ENCODE measurements at regions not wholly inside any gene's neighbourhood (a gene's known extent, or its start where the extent isn't known, plus 50 kb on each side); places are given as distances from the start of the nearest gene placed in this dataset.

DNA sequence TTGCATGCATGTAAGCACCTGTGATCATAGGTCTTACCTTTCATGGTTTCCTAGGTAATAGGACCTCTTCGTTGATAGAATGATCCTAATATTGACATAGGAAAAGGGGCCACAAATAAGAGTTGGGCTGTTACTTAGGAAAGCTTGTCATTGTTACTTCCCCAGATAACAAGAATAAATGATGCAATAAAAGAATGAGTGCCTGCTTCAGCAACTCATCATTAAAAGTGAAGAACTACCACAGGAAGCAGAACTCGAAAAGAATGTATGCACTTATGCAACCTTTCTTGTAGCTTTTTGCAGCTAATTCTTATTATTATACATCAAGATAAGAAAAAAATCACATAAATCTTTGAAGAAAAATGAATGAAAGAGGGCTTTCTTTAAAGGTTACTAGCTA lies 548.6 kb downstream of the LTN1 start:
- TF ChIP-seq POLR2A (IDR thresholded peaks at IDR 0.05) (no peak), POLR2AphosphoS5 (IDR thresholded peaks at IDR 0.05) (no peak), EP300 (IDR thresholded peaks at IDR 0.05) (no peak)
- TF ChIP-seq, protein P1, sequence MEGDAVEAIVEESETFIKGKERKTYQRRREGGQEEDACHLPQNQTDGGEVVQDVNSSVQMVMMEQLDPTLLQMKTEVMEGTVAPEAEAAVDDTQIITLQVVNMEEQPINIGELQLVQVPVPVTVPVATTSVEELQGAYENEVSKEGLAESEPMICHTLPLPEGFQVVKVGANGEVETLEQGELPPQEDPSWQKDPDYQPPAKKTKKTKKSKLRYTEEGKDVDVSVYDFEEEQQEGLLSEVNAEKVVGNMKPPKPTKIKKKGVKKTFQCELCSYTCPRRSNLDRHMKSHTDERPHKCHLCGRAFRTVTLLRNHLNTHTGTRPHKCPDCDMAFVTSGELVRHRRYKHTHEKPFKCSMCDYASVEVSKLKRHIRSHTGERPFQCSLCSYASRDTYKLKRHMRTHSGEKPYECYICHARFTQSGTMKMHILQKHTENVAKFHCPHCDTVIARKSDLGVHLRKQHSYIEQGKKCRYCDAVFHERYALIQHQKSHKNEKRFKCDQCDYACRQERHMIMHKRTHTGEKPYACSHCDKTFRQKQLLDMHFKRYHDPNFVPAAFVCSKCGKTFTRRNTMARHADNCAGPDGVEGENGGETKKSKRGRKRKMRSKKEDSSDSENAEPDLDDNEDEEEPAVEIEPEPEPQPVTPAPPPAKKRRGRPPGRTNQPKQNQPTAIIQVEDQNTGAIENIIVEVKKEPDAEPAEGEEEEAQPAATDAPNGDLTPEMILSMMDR (IDR thresholded peaks at IDR 0.05) = no peak
- peaks cover 0 to 17% of the 10 kb centered on the region in 2 donors for H3K36me3 ChIP-seq
- H3K27me3 ChIP-seq = no peaks in the 10 kb centered on the region
- 60 to 94% methylated on average over 2 of the region's 2 CpGs for WGBS, 2 donors (ENCODE audit: low coverage in 1 of 2)
- H3K4me1 ChIP-seq = peaks cover 0 to 13% (median 0%) of the 10 kb centered on the region in 3 donors
- H3K4me3 ChIP-seq = no peak overlapping the region
- ATAC-seq = no peak
- H3K9me3 ChIP-seq = no peaks in the 10 kb centered on the region
- no peak overlapping the region for H3K27ac ChIP-seq

DNA sequence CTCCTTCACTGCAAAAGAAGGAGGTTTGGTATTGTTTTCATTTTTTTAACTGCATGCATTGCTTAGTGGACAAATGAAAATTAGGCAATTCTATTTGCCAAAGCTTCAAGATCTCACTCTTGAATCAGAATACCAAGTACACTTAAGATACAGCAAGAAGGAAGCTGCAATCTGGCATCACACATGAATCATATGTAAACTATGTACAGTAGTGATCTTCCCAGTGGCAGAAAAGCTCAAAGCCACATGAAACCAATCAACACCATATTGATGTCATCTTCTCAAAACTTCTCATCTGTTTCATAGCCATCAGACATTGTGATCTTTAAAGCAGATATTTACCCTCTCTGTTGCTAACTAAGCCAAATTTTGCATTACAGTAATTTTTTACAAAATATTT lies 550.1 kb downstream of the LTN1 start:
- Histone ChIP-seq H3K4me1 (peaks cover 0 to 13% (median 0%) of the 10 kb centered on the region in 3 donors), H3K4me3 (no peak overlapping the region), H3K36me3 (peaks cover 0 to 17% of the 10 kb centered on the region in 2 donors), H3K27ac (no peak overlapping the region), H3K27me3 (no peaks in the 10 kb centered on the region), H3K9me3 (no peaks in the 10 kb centered on the region)
- ATAC-seq = no peak
- TF ChIP-seq POLR2AphosphoS5 (IDR thresholded peaks at IDR 0.05) (no peak), EP300 (IDR thresholded peaks at IDR 0.05) (no peak), POLR2A (IDR thresholded peaks at IDR 0.05) (no peak)
- TF ChIP-seq, protein P1 (IDR thresholded peaks at IDR 0.05) = no peak

DNA sequence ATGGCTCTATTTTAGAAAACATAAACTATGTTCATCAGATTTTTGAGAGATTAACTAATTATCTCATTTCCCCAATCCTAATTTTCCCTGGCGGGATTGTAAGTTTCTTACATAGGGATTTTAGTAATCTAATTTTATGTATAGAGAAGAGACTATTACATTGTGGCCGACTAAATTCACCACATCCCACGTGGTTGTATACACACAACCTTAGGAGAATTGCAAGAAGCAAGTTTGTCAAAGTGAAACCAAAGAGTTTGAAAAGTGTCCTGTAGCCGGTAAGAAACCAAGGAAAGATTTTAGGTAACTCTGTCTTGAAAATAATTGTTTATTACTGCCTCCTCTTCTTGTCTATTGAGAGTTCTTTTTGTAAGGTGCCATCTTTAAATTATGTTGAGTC lies 550.6 kb downstream of the LTN1 start:
- WGBS, 2 donors (ENCODE audit: low coverage in 1 of 2) = 90 to 91% methylated on average over 3 to 4 of the region's 4 CpGs
- no peaks in the 10 kb centered on the region for H3K27me3 ChIP-seq
- no peak overlapping the region for H3K4me3 ChIP-seq
- TF ChIP-seq EP300 (IDR thresholded peaks at IDR 0.05) (no peak), POLR2AphosphoS5 (IDR thresholded peaks at IDR 0.05) (no peak), POLR2A (IDR thresholded peaks at IDR 0.05) (no peak)
- peaks cover 0 to 17% of the 10 kb centered on the region in 2 donors for H3K36me3 ChIP-seq
- no peaks in the 10 kb centered on the region for H3K9me3 ChIP-seq
- no peak for ATAC-seq
- no peak overlapping the region for H3K27ac ChIP-seq
- H3K4me1 ChIP-seq = peaks cover 0 to 13% (median 0%) of the 10 kb centered on the region in 3 donors

DNA sequence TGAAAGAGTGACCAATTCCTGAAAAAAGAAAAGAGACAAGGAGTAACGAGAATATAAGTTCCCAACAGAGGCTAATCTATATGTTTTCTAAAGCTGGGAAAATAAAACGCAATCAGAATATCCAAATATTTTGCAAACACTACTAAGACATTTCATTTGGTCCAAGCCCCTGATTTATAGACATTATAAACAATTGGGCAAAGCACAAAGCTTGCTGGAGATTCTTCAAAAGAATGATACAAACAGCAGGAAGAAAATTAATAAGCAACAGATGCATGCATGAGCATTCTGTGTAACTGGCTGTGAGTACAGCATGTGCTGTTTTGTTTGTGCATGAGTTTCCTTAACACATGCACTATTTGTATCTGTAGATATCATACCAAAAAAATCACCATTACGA lies 552.9 kb downstream of the LTN1 start:
- H3K27ac ChIP-seq = no peak overlapping the region

DNA sequence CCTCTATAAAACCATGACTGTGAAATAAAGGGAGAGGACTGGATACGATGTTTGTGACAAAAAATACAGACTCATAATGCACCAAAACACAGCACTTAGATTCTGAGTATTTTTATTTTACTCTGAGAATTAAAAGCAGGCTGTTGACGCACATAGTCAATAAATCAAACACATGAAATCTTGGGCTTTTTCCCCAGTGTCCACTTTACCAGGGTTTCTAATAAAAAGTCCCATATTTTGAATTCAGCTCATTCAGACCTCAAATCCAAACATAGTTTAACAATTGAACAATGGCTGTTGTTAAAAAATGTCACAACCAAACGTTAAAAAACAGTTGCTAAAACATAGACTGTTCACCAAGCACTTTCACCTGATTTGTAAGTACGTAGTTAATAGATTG lies 553.4 kb downstream of the LTN1 start:
- 57 to 62% methylated on average over 4 of the region's 4 CpGs for WGBS, 2 donors (ENCODE audit: low coverage in 1 of 2)
- no peak overlapping the region for H3K4me3 ChIP-seq
- H3K4me1 ChIP-seq = peaks cover 0 to 13% (median 0%) of the 10 kb centered on the region in 3 donors
- no peak for ATAC-seq
- no peak for TF ChIP-seq POLR2AphosphoS5 (IDR thresholded peaks at IDR 0.05)
- no peak for TF ChIP-seq EP300 (IDR thresholded peaks at IDR 0.05)
- TF ChIP-seq POLR2A (IDR thresholded peaks at IDR 0.05) = no peak
- TF ChIP-seq, protein P1 (IDR thresholded peaks at IDR 0.05) = no peak
- H3K9me3 ChIP-seq = no peaks in the 10 kb centered on the region
- H3K27ac ChIP-seq = no peak overlapping the region
- no peaks in the 10 kb centered on the region for H3K27me3 ChIP-seq
- H3K36me3 ChIP-seq = peaks cover 0 to 5% of the 10 kb centered on the region in 2 donors

More for the DNA sequence above, 552.9 kb downstream of the LTN1 start:
- no peak overlapping the region for H3K4me3 ChIP-seq
- H3K4me1 ChIP-seq = peaks cover 0 to 13% (median 0%) of the 10 kb centered on the region in 3 donors
- TF ChIP-seq, protein P1 (IDR thresholded peaks at IDR 0.05) = no peak
- TF ChIP-seq POLR2AphosphoS5 (IDR thresholded peaks at IDR 0.05) = no peak
- no peaks in the 10 kb centered on the region for H3K27me3 ChIP-seq
- no peaks in the 10 kb centered on the region for H3K9me3 ChIP-seq
- WGBS, 2 donors (ENCODE audit: low coverage in 1 of 2) = 63 to 67% methylated on average over 2 to 3 of the region's 3 CpGs
- peaks cover 0 to 5% of the 10 kb centered on the region in 2 donors for H3K36me3 ChIP-seq
- no peak for ATAC-seq
